GM20000 (cell line): ENCODE measurements at regions not wholly inside any gene's neighbourhood (a gene's known extent, or its start where the extent isn't known, plus 50 kb on each side); places are given as distances from the start of the nearest gene placed in this dataset.
A peak's percentile ranks its signal among the peaks of the same experiment; 100 is the strongest.

Experiments used
- DNase-seq: peaks from one replicate; pipeline ENCODE4 v3.0.0; 2012; ENCODE audit warnings: low spot score
- TF ChIP-seq, protein P1 (sequence below): IDR thresholded peaks from 2 replicates; pipeline ENCODE4 v1.5.1; 2012; ENCODE audit warnings: mild to moderate bottlenecking, control low read depth; ENCODE audit errors: extremely low read depth, missing control alignments

DNA sequence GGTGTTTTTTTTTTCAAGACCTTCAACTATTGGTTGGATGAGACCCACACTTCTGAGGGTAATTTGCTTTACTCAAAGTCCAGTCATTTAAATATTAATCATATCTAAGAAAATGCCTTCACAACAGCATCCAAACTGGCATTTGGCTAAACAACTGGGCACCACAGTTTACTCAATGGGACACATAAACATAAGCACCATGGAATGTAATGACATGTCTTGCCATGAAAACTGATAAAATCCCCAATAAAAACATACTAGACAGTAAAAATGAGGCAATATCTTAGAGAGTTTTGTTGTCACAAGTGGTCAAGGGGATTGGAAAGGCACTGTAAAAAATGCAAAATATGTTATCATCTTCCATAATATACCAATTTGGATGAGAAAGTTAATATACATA is 838.8 kb upstream of the ADAMTS5 start:
- no peak for DNase-seq
- TF ChIP-seq, protein P1, sequence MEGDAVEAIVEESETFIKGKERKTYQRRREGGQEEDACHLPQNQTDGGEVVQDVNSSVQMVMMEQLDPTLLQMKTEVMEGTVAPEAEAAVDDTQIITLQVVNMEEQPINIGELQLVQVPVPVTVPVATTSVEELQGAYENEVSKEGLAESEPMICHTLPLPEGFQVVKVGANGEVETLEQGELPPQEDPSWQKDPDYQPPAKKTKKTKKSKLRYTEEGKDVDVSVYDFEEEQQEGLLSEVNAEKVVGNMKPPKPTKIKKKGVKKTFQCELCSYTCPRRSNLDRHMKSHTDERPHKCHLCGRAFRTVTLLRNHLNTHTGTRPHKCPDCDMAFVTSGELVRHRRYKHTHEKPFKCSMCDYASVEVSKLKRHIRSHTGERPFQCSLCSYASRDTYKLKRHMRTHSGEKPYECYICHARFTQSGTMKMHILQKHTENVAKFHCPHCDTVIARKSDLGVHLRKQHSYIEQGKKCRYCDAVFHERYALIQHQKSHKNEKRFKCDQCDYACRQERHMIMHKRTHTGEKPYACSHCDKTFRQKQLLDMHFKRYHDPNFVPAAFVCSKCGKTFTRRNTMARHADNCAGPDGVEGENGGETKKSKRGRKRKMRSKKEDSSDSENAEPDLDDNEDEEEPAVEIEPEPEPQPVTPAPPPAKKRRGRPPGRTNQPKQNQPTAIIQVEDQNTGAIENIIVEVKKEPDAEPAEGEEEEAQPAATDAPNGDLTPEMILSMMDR: no peak

DNA sequence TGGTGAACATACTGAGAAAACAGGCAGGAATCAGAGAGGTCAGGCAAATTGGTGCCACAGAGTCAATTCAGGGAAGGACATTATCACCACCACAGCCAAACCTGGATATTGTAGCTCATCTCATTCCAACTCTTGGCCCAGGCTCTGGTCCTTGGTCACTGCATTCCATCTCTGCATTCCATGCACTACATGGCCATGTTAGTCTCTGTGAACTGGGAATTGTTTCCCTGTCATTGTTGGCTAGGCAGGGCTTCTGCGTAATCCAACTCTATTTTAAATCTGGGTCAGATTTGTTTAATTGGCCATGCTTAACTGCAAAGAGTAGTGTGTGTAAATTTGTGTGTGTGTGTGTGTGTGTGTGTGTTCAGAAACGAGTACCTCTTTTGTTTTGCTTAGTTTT is 837.6 kb upstream of the ADAMTS5 start:
- TF ChIP-seq, protein P1: no peak
- DNase-seq: no peak

DNA sequence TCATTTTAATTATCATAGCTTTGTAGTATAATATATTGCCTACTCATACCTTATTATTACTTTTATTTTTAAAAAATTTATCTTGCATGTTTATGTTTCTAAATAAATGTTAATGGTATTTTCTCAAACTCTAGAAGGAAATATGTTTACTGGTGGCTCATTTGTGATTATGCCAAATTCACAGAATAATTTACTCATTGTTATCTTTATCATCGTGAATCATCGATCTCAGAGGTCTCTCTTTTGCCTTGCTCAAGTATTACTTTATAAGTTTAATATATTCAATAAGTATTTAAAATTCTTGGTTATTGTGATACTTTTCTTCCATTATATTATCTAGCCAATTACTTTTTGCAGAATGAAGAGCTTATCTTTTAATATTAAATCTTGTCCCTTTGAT is 836.7 kb upstream of the ADAMTS5 start:
- no peak for DNase-seq
- TF ChIP-seq, protein P1: no peak

DNA sequence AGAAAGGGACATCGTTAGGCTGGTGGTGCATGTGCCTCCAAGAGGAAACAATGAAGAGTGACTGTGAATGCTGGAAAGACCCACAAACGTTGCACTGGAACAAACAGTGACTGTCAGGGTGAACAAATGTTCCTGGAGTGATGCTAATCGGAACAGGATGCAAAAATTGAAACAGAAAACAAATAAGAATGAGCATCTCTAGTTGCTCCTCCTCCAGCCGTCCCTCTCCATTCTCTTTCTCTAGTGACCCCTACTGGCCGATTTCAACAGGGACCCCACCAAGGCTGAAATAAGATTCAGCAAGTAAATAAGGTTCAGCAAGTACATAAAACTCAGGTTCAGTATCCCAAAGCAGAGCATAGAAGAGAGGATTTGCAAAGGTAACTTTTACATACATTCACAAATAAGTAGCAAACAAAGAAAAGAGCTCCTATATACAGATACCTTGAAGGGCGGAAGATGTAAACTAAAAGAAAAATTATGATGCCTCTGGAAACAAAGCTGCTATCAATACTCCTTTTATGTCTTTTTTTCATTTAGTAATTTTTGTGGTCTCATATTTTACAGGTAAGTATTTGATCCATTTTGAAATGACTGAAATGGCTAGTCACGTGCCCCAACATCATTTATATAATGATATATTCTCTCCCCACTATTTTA is 836.1 kb upstream of the ADAMTS5 start:
- TF ChIP-seq, protein P1: peak; percentile 13
- peak; percentile 8 for DNase-seq

DNA sequence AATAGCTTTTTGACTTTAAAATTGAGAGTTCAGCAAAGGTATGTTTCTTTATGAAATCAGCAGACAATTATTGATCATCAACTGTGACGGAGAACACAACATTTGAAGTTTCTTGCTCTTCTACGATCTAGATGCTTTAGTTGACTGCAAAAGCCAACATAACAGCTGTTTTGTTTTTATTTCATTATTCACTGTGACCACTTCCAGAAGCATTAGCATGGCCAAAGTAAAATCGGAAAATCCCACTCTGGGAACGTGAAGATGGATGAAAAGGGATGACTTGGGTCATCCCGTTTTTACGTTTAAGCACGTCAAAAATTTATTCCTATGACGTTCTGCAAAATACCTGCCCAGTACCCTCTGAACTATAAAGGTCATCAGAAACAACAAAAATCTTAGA is 833.0 kb upstream of the ADAMTS5 start:
- no peak for DNase-seq
- TF ChIP-seq, protein P1: no peak

DNA sequence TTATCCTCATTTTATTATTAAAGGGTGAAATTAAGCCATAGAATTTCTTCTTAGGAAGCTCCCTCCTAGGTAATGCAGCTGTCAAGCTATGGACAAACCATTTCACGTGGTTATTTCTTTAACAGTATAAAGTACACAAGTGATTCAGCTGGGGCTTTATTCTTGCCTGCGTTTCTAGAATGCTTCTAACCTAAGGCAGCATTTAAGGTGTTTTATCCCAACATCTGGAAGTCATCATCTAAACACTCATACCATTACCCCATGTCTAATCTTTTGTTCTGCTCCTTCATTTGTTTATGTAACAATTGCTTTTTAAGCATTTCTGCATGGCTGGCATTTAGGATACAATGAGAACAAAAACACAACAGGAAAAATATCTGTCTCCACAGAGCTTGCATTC is 829.2 kb upstream of the ADAMTS5 start:
- TF ChIP-seq, protein P1: no peak
- no peak for DNase-seq

DNA sequence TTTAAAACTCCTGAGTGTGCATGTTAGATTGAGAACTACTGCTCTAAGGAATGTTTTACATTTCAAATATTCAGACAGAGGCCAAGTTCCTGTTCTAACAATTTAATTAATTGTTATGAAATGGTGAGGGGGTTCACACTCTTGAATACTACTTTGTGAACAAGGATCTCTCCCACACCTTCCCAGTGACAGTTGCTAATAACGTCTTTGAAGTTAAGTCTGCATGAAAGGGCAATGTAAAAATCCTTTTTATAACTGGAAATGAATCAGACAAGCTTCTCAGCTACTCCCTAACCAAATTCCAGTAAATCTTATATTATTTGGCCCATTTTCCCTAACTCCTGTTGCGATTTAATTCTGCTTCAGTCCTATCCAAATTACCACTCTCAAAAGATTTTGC is 828.5 kb upstream of the ADAMTS5 start:
- no peak for DNase-seq
- TF ChIP-seq, protein P1: no peak
